ENCODE measurements at regions not wholly inside any gene's neighbourhood (a gene's known extent, or its start where the extent isn't known, plus 50 kb on each side); places are given as distances from the start of the nearest gene placed in this dataset.
A peak's percentile ranks its signal among the peaks of the same experiment; 100 is the strongest.
"Not testable (repeated sequence)": the region's sequence is repeated elsewhere in the genome, so short reads cannot be mapped to it uniquely, and the experiment has no call there.

DNA sequence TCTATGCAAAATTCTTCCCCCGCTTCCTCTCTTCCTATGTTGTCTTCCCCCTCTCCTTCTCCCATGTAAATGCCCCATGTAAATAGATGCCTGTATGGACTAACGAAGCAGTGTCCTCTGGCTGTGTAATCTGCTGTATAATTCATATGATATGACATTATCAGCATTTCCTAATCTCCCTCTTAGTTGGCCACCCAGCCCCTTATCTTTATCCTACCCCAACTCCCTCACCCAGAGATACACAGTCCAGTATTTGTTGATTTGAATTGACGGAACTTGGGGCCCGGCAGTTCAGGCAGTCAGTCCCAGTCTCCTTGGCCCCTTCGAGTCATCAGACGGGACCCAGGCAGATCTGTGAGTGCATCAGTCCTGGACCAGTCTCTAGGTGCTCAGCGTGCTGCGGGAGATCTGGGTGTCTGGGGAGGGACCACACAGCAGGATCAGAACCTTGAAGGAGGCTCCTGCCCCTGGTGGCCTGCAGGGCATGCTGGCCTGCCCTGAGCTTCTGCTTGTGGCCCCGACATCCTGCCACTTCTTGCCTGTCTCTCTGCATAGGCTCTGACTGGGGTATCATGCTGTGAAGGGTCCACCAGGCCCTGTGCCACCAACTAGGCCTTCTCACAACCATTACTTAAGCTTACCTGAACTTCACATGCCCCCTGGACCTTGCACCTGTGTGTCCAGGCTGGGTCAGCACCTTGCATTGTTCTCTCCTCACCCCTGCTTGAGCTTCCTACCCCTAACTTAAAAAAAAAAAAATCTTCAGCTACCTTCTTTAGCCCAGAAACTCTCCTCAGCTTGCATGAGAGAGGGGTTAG, 88.1 kb upstream of the ATL2 start:
- no peak for DNase-seq (ENCODE audit: low read depth)
- in situ Hi-C loops (cut with HindIII; ENCODE audit: low pct_unique_long_range_greater_than_20kb, low sequenced_read_pairs), result no loop called here

DNA sequence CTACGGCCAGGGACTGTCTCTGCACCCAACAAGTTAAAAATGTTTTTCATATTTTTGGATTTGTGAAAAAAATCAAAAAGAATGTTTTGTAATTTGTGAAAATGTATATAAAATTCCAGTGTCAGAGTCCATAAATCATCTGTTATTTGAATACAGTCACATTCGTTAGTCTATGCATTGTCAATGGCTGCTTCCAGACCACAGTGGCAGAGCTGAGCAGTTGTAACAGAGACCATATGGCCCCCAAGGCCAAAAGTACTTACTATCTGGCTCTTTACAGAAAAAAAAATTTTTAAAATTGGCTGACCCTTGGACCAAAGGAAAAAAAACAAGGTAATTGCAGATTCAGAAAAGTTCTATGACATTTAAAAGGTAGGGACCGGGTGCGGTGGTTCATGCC, 86.7 kb upstream of the ATL2 start:
- DNase-seq (ENCODE audit: low read depth), result no peak

GRCh38 chr2:38462121-38462661, 85.1 kb upstream of the ATL2 start:
- DNase-seq (ENCODE audit: low read depth), result peak; percentile 83
- in situ Hi-C loops (cut with HindIII; ENCODE audit: low pct_unique_long_range_greater_than_20kb, low sequenced_read_pairs), result no loop called here

More for the DNA sequence above, 86.7 kb upstream of the ATL2 start:
- in situ Hi-C loops (cut with HindIII; ENCODE audit: low pct_unique_long_range_greater_than_20kb, low sequenced_read_pairs), result no loop called here

DNA sequence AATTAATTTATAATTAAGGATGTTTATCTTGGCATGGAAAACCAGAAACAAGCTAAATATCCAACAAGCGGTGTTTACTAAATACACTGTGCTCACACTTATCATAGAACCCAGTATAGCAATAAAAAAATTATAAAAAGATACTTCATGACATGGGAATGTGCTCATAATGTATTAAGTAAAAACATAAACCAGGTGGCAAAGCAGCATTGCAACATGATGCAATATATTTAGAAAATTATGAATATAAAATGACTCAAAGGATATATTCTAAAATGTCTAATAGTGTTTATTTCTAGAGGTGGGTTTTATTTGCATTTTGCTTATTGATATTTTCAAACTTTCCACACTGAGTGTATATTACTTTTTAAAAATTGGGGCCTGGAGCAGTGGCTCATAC, 84.4 kb upstream of the ATL2 start:
- in situ Hi-C loops (cut with HindIII; ENCODE audit: low pct_unique_long_range_greater_than_20kb, low sequenced_read_pairs), result no loop called here
- no peak for DNase-seq (ENCODE audit: low read depth)

- in situ Hi-C loops (cut with HindIII; ENCODE audit: low pct_unique_long_range_greater_than_20kb, low sequenced_read_pairs), result no loop called here
- no peak for DNase-seq (ENCODE audit: low read depth)
Observed at GRCh38 chr2:38460313-38460712, 83.2 kb upstream of the ATL2 start.

DNA sequence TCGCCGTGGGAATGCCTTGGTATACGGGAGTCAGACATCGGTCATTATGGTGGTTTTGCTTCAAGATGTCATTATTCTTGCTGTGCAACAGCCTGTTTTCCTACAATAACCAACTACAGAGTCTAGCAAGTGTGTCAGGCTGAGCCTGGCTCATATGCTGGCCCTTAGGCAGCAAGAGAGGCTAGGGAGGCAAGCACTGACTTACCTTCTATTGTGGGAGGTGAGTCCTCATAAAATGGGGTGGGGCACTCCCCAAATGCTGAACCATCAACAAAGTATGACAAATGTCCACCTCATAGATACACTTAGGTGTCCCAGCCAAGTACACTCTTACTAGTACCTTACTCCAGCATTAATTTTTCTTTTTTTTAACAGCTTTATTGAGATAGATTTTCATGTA, 77.0 kb upstream of the ATL2 start:
- no peak for DNase-seq (ENCODE audit: low read depth)
- in situ Hi-C loops (cut with HindIII; ENCODE audit: low pct_unique_long_range_greater_than_20kb, low sequenced_read_pairs), result no loop called here

- not testable (repeated sequence) for DNase-seq (ENCODE audit: low read depth)
Observed at GRCh38 chr2:38451778-38452177, 74.7 kb upstream of the ATL2 start.

GRCh38 chr2:38450509-38450908, 73.4 kb upstream of the ATL2 start:
- no peak for DNase-seq (ENCODE audit: low read depth)
- in situ Hi-C loops (cut with HindIII; ENCODE audit: low pct_unique_long_range_greater_than_20kb, low sequenced_read_pairs), result no loop called here

More at GRCh38 chr2:38451778-38452177, 74.7 kb upstream of the ATL2 start:
- in situ Hi-C loops (cut with HindIII; ENCODE audit: low pct_unique_long_range_greater_than_20kb, low sequenced_read_pairs), result not testable (repeated sequence)

DNA sequence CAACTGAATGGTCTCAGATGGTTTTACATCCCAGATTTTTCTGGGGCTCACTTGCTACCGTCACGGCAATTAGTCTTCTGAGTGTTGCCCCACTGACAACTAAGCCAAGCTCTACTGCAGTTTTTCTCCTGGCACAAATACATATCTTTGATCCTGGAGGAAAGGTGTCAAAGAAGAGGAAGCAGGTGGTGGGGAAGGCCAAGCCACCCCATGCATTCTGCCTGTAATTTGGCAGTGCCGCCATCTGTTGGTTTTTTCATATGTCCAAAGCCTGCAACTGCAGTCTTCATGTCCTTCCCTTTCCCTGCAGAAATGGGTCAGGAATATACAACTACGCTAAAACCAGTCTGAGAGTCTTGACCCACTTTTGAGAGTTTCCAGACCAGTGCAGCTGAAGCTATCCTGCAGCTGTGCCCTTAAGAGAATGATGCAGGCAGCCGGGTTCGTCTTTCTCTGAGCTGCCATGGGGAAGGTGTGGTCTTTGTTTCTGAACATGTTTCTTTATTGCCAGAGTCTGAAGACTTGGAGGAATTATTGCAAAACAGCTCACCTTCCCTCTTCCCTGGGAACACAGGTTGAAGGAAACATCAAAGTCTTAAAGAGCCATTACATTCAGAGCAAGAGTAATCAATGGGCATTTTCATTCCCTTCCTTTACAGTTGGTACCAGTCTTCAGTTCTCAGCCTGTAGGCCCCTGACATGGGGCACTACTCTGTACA, 71.8 kb upstream of the ATL2 start:
- DNase-seq (ENCODE audit: low read depth), result no peak
- in situ Hi-C loops (cut with HindIII; ENCODE audit: low pct_unique_long_range_greater_than_20kb, low sequenced_read_pairs), result no loop called here

DNA sequence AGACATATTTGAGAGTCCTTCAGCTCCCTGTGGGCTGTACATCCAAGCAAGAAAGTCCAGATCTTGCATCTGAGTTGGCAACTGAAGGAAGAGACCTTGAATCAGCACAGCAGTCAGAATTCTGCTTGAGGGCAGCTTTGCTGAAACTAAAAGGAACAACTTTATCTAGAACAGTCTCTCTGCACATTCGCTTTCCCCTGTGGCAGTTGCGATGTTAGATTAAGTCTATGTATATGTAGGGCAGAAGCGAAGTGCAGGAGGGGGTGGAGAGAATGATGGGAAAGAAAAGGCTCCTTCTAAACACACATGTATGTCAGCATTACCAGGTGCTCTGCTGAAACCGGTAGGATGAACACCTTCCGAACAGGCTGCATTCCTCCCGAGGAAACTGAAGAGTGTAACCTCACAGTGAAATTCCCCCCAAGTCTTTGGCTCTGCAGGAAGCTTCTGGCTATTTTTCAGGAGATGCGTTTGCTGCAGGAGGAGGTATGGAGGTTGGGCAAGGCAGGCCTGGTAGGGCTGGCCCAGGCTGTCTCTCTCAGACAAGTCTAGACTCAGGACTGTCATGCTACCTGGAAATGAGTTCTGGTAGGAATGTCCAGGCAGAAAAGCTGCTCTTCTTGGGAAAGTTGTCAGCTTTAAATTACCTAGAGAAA, 70.0 kb upstream of the ATL2 start:
- no peak for DNase-seq (ENCODE audit: low read depth)
- in situ Hi-C loops (cut with HindIII; ENCODE audit: low pct_unique_long_range_greater_than_20kb, low sequenced_read_pairs), result no loop called here

DNA sequence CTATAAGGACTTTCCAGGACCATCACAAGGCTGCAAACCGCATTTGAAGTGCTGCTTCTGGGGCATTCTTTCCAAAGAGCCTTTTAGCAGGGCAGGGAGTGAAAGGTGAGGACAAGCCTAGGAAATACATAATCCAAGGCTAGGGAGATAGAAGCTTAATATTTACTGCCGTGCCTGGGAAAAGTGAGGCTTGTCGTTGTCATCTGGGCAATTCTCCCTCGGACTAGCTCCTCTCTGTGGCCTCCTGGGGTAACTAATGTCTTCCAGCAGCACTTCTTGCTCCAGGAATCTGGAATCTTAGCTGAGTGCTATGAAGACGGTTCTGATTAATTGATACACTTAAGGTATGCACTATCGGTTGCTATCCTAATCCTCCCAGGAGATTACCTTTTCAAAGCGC, 69.3 kb upstream of the ATL2 start:
- no peak for DNase-seq (ENCODE audit: low read depth)

DNA sequence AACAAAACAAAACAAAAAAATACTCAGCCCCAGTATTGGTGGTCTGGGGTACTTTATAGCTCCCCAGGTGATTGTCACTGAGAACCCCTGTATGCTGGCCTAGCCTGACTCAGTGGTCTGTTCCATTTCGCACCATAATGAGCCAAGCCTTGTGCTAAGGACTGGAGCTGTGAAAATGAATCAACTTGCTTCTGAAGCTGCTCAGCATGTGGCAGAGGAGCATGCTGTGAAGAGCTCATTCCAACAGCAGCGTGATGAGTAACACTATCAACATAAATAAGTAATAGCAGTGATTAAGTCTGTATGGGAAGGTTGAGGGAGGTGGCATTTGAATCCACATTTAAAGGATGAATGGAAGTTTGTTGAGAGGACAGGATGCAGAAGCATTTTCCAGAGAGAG, 67.2 kb upstream of the ATL2 start:
- in situ Hi-C loops (cut with HindIII; ENCODE audit: low pct_unique_long_range_greater_than_20kb, low sequenced_read_pairs), result no loop called here
- DNase-seq (ENCODE audit: low read depth), result peak; percentile 52

More for the DNA sequence above, 69.3 kb upstream of the ATL2 start:
- in situ Hi-C loops (cut with HindIII; ENCODE audit: low pct_unique_long_range_greater_than_20kb, low sequenced_read_pairs), result no loop called here

DNA sequence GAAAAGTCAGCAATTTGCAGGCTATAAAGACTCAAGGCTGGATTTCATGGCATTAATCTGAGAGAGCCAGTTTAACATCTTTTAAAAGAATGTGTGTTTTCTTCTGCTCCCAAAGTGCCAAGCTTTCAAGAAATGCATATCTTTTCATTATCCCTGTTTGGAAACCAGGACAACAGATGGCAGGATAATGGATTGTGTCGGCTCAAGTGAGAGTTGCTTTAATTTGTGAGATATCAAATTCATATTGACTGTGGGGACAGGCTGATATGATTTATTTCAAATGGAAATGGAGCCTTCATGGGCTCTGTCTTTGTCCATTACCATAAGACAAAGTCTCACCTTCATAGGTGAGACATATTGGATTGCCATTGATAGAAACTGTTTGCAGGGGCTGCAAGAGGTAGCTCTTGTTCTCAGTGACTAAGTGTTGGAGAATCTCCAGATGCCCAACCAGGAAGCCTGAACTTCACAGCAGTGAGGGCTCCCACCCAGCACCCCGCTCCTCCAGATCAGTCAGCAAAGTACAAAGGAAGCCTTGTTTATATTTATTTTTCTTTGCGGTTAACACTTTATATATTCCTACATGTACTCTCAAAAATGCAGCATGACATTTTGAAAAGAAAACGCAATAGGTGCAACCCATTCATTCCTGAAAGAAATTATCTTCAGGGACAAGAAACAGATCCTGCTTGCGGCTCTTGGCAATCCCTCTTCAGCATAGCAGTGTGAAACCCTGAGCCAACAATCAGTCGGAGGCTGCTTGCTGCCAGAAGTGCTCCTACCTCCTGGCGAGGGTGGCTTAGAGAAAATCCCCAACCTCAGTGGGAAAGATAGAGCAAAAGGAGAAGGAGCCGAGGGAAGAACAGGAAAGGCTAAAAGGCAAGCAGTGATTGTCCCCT, 65.8 kb upstream of the ATL2 start:
- in situ Hi-C loops (cut with HindIII; ENCODE audit: low pct_unique_long_range_greater_than_20kb, low sequenced_read_pairs), result no loop called here
- DNase-seq (ENCODE audit: low read depth), result peak; percentile 48

DNA sequence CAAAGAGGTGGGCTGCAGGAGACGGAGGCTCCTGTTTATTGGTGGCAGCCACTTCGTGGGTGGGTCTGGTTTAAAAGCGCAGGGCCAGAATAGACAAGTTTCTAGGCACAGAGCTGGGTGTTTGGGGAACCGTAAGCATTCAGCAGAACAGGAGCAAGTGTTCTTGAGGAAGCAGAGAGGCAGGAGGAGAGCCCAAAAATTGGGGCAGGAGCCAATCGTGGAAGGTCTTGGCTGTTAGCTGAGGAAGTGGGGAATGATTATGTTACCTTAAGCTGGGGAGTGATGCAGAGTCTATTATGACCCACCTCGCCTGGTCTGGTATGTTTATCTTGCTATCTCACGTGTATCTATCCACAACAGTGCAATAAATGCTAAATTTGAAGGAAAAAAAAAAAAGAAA, 64.3 kb upstream of the ATL2 start:
- DNase-seq (ENCODE audit: low read depth), result no peak
- in situ Hi-C loops (cut with HindIII; ENCODE audit: low pct_unique_long_range_greater_than_20kb, low sequenced_read_pairs), result no loop called here

GRCh38 chr2:38440655-38441054, 63.6 kb upstream of the ATL2 start:
- no peak for DNase-seq (ENCODE audit: low read depth)
- in situ Hi-C loops (cut with HindIII; ENCODE audit: low pct_unique_long_range_greater_than_20kb, low sequenced_read_pairs), result no loop called here

- in situ Hi-C loops (cut with HindIII; ENCODE audit: low pct_unique_long_range_greater_than_20kb, low sequenced_read_pairs), result no loop called here
Observed at GRCh38 chr2:38439863-38440262, 62.8 kb upstream of the ATL2 start.

GRCh38 chr2:38438883-38439612, 62.0 kb upstream of the ATL2 start:
- in situ Hi-C loops (cut with HindIII; ENCODE audit: low pct_unique_long_range_greater_than_20kb, low sequenced_read_pairs), result no loop called here

More at GRCh38 chr2:38439863-38440262, 62.8 kb upstream of the ATL2 start:
- DNase-seq (ENCODE audit: low read depth), result no peak

More at GRCh38 chr2:38438883-38439612, 62.0 kb upstream of the ATL2 start:
- DNase-seq (ENCODE audit: low read depth), result peak; percentile 46
